ENCODE measurements at regions not wholly inside any gene's neighbourhood (a gene's known extent, or its start where the extent isn't known, plus 50 kb on each side); places are given as distances from the start of the nearest gene placed in this dataset.
"Not testable (repeated sequence)": the region's sequence is repeated elsewhere in the genome, so short reads cannot be mapped to it uniquely, and the experiment has no call there.

- POLR2A ChIA-PET, result no interaction called here
- CTCF ChIA-PET, result no interaction called here
Measured at GRCh38 chr11:82398300-82398815, 335.3 kb downstream of the FAM181B start.

DNA sequence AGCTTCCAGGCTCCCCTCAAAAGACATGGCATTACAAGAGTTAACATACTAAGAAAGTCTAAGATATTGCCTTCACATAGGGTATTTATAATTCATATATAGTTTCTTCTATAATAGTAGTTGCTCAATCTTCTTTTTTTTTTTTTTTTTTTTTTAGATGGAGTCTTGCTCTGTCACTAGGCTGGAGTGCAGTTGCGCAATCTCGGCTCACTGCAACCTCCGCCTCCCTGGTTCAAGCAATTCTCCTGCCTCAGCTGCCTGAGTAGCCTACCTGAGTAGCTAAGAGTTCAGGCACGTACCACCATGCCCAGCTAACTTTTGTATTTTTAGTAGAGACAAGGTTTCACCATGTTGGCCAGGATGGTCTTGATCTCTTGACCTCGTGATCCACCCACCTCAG lies 337.0 kb downstream of the FAM181B start:
- POLR2A ChIA-PET, CTCF ChIA-PET: not testable (repeated sequence)

- CTCF ChIA-PET, result no interaction called here
- POLR2A ChIA-PET, result no interaction called here
Measured at GRCh38 chr11:82384308-82384707, 349.4 kb downstream of the FAM181B start.

DNA sequence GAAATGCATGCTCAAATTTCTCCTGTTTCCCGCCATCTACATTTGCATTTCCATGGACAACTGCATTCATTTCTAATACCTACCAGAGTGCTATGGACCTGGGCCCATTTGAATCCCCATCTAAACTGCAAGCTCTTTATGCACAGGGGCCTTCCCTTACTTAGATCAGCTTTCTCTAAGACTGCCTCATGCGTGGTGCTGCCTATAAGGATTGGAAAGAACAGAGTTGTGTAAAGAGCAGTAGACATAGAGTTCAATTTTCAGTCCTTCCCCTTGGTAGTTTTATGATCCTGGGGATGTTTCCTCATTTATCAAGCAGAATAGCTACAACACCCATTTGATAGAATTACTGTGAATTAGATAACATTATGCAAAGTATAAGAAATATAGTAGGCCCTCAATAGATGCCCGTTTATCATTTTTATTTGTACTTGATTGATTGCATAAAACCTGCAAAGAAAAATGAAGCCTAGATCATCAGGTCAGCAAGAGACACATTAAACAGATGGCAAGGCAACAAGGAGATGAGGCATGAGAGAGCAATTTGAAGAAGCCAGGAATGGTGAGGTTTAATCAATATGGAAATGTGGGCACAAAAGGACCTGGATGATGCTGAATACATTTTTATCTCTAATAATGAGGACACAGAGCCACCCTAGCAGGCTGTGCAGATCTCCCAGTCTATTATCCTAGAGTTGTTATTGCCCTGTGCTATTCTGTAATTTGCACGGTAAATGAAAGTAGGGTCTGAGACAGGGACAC lies 359.7 kb downstream of the FAM181B start:
- CTCF ChIA-PET, result no interaction called here

GRCh38 chr11:82365351-82365750 lies 368.3 kb downstream of the FAM181B start:
- ChIA-PET POLR2A (no interaction called here), CTCF (no interaction called here)

More for the DNA sequence above, 359.7 kb downstream of the FAM181B start:
- POLR2A ChIA-PET, result no interaction called here

GRCh38 chr11:82356316-82356715 lies 377.3 kb downstream of the FAM181B start:
- ChIA-PET POLR2A (no interaction called here), CTCF (no interaction called here)

GRCh38 chr11:82355313-82355823 lies 378.3 kb downstream of the FAM181B start:
- ChIA-PET CTCF (no interaction called here), POLR2A (no interaction called here)

- ChIA-PET POLR2A (no interaction called here), CTCF (no interaction called here)
Measured at GRCh38 chr11:82326853-82327252, 406.8 kb downstream of the FAM181B start.

DNA sequence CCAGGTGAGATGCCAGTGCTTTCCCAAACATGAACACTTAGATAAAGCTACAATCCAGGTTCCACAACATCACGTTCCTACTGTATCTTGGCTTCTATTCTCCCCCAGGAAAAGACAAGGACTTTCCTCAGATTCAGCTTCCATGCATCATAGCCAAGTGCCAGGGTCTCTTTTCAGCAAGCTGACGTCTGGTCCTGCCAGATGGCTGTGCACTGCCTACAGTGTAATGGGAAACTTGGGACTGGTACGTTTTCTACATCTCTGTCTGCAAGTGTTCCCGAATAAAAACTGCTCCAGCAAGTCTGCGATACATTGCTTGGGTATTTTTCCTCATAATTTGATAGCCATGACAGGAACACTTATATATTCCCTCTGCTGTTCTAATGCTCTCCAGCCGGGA lies 412.5 kb downstream of the FAM181B start:
- POLR2A ChIA-PET, result no interaction called here
- CTCF ChIA-PET, result no interaction called here

GRCh38 chr11:82315093-82315492 lies 418.6 kb downstream of the FAM181B start:
- ChIA-PET CTCF (no interaction called here), POLR2A (no interaction called here)

DNA sequence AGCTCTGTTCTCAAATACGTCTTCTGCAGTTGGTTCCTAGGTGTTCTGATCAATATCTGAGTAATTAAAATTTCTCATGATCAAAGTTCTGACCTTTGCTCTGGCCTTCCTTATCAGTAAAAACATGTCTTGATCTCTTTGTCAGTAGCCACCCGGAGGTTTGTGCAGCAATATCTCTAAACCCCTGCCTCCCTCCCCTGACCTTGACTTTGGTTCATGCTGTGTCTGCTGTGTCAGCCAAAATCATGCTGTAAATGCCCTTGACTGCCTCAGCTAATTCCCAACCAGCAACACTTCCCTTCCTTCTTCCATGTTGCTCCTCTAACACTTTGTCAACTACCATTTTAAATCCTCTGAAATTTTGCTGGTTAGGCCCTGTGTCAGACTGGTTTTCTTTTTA lies 424.7 kb downstream of the FAM181B start:
- CTCF ChIA-PET, result no interaction called here
- POLR2A ChIA-PET, result no interaction called here

DNA sequence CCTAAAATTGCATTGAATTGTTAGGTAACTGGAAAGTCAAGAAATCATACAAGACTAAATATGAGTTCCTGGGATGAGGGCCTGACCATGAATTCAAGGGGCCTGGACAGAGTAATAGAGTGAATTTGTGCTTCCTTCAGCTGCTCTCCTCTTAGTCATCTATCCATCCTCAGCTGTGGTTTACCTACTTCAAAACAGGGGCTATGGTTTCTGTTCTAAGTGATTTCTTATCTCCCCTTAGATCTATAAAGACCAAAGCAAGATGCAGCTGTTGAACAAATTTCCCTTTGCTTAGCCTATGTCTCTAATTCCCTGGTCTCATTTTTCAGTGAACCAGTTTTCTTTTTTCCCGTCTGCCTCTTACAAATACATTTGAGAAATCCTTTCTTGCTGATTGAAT lies 428.5 kb downstream of the FAM181B start:
- POLR2A ChIA-PET, result no interaction called here
- CTCF ChIA-PET, result no interaction called here

DNA sequence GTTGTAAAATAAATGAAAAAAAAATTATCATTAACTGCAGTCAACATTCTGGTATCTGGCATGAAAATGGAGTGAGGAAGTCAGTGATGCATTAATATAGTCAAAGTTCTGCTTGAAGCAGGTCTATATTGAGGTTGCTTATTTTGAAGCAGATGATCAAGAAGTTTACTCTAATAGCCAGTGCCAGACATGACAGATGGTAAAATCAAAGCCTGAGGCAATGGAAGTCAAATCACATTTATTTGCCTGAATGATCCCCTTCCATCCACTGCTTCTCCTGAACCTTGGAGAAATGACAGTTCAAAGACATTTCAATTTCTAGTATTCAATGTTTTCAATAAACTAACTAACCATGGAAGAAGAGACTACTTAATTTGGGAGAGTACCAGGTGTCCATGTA lies 430.0 kb downstream of the FAM181B start:
- CTCF ChIA-PET, result no interaction called here

GRCh38 chr11:82288471-82288870 lies 445.2 kb downstream of the FAM181B start:
- POLR2A ChIA-PET, result no interaction called here
- CTCF ChIA-PET, result no interaction called here

More for the DNA sequence above, 430.0 kb downstream of the FAM181B start:
- POLR2A ChIA-PET, result no interaction called here

DNA sequence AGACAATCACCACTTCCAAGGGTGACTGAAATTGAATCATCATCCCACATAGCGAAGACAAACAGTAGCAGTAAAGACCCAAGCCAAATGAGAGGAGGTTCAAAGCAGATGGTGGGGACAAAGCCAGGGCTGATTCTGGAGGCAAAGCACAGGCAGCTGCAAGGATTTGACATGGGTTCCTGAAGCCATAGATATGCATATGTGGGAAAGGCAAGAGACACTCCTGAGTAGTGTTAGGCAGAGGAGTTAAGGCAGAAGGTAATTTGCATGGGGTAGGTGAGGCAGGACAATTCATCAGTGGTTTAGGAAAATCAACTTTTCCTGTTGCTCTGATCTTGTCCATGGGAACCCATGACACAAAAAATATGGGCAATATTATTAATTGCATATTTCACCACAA lies 462.8 kb downstream of the FAM181B start:
- ChIA-PET POLR2A (no interaction called here), CTCF (no interaction called here)

GRCh38 chr11:82268627-82269026 lies 465.0 kb downstream of the FAM181B start:
- CTCF ChIA-PET, result no interaction called here
- POLR2A ChIA-PET, result no interaction called here

- ChIA-PET CTCF (no interaction called here), POLR2A (no interaction called here)
Measured at GRCh38 chr11:82267186-82267585, 466.5 kb downstream of the FAM181B start.

- ChIA-PET POLR2A (no interaction called here), CTCF (no interaction called here)
Measured at GRCh38 chr11:82261367-82261766, 472.3 kb downstream of the FAM181B start.

DNA sequence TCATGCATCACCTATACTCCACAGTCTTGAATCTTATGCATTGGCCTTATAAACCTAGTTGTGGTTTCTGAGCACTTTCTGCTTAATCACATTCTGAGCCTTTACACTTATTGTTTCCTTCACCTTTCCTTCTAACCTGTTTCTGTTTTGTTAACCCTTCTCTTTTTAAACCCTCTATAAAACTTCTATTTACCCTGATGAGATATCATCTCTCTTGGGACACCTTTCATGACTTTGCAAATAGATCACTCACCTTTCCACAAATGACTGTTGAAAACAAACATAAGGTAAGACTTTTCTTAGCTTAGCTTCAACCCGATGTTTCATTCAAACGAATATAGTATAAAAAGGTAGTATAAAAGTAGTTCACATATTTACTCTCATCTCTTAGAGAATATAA lies 483.6 kb downstream of the FAM181B start:
- ChIA-PET CTCF (no interaction called here), POLR2A (no interaction called here)

GRCh38 chr11:82246926-82247325 lies 486.7 kb downstream of the FAM181B start:
- POLR2A ChIA-PET, result no interaction called here
- CTCF ChIA-PET, result no interaction called here

GRCh38 chr11:82239498-82239897 lies 494.2 kb downstream of the FAM181B start:
- POLR2A ChIA-PET, result no interaction called here
- CTCF ChIA-PET, result no interaction called here

GRCh38 chr11:82234256-82234655 lies 499.4 kb downstream of the FAM181B start:
- POLR2A ChIA-PET, result no interaction called here
- CTCF ChIA-PET, result no interaction called here
